HG03442 (cell line): ENCODE measurements at regions not wholly inside any gene's neighbourhood (a gene's known extent, or its start where the extent isn't known, plus 50 kb on each side); places are given as distances from the start of the nearest gene placed in this dataset.
"Not testable (repeated sequence)": the region's sequence is repeated elsewhere in the genome, so short reads cannot be mapped to it uniquely, and the experiment has no call there.

Experiments
- ATAC-seq: cut with Tn5 transposase; IDR thresholded peaks from one replicate; pipeline ENCODE4 v1.9.1; 2021; ENCODE audit warnings: mild to moderate bottlenecking, moderate library complexity; ENCODE audit not compliant: unreplicated experiment

DNA sequence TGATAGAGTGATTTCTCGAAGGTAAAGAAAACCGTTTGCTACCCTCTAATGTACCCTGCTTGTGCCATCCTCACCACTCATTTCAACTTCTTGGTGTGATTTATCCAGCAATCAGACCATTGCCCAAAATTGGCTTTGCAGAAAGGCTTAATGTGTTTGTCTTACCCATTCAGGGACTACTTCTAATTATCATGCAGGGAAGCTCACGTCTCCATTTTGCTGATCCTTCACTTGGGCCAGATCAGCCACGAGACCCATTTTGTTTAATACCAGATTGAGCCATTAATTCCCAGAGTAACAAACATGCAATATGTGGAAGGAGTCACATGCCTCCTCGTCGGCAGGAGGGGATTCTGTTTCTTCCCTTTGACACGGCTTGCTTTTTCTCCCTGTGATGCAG lies 51.1 kb upstream of the CRY1 start:
- no peak for ATAC-seq

DNA sequence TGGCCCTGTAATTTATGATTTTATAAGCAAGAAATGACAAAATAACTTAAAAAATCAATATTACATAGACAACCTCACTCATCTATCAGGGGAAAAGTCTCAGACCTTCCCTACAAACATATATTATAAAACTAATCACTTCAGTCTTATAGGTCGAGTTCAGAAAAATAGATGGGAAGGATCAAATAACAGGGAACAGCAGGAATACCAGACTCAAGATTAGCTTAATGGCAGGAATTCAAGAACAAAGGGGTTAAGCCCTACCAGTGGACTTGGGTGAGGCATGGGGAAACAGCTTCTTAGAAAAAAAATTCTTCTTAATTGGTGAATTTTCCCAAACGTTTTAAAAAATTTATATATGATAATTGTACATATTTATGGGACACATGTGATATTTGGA lies 51.6 kb upstream of the CRY1 start:
- no peak for ATAC-seq

DNA sequence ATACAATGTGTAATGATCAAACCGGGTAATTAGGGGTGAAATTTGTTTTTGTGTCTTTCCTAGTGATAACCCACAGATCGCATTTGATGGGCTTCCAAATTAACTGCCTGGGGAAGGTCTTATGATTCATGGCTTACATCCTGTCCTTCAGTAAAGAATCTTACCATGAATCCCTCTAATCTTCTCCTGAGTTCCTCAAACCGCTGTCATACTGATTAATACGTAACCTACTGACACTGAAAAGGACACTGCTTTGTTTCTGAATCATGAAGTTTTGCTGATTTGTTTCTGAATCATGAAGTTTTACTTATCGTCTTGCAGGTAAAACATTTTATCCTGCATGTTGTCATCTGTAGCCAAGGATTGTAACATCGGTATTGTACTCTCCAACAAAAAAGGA lies 52.0 kb upstream of the CRY1 start:
- ATAC-seq, result no peak

DNA sequence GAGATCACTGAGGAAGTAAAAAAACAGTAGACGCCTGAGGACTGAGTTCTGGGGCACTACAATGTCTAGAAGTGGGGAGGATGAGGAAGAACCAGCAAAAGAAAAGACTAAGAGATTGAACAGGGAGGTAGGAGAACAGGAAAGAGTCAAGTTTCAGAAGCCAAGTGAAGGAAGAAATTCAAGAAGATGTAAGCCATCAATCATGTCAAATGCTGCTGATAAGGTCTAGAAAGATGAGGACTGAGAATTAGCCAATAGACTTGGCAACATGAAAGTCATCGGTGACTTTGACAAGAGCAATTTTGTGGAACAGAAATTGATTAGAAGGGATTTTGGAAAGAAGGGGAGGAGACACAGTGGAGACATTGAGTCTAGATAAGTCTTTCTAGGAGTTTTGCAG lies 54.8 kb upstream of the CRY1 start:
- no peak for ATAC-seq

DNA sequence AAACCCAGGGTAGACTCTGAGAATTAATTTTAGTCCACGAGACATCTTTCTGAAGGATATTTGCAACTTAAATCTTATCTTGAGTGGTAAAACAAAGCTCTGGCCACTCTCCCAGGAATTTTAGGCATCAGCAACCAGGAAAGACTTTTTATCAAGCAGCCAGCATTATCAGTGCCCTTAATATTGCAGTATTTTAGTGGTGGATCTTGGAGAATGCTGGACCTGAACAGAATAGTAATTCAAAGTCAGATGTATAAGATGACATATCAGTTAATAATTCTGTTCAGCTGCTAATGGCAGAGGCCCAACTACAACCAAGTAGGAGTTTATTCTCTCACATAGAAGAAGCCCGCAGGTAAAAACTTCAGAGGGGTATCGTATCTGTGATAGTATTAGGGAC lies 59.0 kb upstream of the CRY1 start:
- ATAC-seq, result no peak

DNA sequence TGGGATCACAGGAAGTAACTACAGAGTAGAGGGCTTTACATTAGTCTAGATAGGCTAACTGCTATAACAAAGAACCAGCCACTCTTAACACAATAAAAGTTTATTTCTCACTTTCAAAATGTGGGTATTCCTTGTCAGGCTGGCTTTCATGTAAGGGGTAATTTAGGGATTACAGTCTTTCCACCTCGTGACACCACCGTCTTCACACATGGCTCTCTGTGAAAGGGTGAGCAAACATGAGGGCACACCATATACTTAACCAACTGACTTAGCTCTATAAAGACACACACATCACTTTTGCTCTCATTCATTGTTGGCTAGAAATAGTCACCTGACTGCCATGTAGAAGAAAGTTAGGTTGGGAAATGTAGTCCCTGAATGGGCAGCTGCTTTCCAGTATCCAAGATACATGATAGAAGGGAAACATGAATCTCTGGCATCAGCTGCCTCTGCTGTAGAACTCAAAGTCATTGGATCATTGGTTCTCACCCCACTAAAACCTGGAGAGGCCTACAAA lies 66.1 kb upstream of the CRY1 start:
- ATAC-seq, result no peak

DNA sequence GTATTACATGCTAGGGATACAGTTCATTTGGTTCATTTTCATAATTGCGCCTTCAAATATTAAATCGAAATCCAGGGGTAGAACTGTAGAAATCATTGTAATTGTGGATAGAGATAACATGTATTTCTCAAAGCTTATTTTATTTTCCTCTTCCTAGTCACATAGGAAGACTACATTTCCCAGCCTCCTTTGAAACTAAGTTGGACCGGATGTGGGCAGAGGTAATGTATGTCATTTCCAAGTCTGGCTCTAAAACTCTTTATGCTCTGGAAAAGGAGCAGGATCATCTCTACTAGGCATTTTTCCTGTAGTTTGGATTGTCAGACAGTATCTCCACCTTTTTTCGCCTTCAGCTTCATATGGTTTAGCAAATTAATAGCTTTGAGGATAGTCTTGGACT lies 70.1 kb upstream of the CRY1 start:
- ATAC-seq, result no peak

DNA sequence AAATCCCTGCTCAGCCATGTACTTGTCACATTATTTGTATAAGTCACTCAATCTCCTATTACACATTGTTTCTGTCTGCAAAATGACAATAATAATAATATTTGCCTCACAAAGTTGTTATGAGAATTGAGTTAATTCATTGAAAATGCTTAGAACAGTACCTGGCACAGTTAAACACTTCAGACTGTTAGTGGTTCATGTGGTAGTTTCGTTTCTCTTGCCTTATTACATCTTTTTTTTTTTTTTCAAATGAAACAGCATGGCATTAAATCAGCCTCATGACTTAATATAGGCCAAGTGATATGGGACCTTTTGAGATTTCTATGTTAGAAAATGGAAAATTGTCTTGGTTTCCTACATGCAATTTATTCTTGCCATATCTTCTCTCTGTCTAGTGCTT lies 71.0 kb upstream of the CRY1 start:
- ATAC-seq, result no peak

DNA sequence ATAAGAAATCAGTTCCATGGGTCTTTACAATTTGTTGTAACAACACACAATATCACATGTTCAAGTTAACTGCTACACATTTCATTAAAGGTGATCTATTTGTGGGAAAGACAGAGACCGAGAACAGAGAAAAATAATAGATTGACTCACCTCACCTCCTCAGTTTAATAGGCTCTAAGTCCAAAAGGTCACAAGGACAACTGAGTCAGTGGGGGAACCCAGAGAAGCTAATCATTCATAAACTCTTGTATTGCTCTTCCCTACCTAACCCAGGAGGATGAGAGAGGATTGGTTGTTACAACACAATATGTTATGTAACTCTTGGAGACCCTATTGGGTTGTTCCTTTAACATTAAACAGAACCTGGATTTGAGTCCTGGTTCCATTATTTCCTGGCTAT lies 72.2 kb upstream of the CRY1 start:
- ATAC-seq, result no peak

DNA sequence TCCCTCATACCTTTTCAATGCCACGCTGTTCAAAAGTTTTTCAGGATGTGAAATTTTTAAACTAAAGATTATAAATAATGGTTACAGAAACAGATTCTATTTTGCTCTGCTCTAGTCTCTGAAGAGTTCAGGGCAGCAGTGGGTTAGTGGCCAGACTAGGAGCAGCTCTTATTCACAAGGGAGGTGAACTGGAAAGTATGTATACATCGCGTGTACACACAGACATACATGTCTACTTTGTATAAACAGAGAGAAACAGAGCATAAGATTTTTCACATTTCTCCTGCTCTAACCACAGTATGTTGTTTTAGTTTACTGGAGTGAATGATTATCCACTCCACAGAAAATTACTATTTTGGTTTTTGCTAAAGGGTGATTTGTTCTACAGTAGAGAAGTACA lies 74.4 kb upstream of the CRY1 start:
- no peak for ATAC-seq

DNA sequence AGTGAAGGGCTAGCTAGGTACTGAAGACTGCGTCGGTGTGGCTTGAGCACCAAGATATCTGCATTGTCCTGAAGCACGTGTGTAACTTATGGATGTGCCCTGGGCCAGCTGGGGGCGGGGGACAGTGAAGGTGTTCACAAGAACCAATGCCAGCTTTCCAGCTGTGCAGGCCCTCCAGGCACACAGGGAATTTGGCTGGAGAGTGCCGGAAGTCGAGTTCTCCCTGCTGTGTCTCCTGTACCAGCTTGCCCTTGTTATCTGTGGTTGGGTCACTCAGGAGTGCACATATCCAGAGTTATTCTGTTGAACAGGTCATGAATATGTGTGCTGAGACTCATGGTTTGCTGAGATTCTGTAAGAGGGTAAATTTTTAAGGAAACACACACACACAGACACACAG lies 75.9 kb upstream of the CRY1 start:
- ATAC-seq, result no peak

DNA sequence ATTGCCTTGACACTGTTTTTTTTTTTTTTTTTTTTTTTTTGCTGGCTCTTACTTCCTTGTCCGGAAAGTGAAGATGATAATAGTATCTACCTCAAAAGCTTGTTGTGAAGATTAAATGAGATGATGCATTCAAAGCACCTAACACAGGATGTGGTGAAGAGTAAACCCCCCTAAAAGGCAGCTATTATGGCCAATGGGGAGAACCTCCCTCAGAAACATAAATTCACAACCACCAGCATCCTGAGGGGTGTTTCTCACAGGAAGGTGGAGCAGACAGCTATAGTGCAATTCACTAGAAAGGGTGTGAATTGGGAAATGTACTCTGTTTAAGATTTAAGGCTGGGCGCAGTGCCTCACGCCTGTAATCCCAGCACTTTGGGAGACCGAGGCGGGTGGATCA lies 85.4 kb upstream of the CRY1 start:
- no peak for ATAC-seq

DNA sequence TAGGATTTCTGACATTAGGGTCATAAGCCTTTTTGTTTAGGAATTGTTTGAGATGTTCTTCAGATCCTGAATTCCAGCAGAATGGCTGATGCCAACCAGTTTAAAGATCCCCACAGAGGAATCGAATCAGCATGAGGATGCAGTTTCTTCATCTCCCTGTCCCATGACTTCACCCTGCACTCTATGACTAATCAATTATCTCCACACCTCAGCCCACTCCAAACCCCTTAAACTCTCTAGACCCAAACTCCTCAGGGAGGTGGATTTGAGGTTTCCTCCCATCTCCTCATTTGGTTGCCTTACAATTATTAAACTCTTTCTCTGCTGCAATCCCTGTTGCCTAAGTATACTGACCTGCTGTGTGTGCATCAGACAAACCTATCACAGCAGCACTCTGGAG lies 86.5 kb upstream of the CRY1 start:
- no peak for ATAC-seq

DNA sequence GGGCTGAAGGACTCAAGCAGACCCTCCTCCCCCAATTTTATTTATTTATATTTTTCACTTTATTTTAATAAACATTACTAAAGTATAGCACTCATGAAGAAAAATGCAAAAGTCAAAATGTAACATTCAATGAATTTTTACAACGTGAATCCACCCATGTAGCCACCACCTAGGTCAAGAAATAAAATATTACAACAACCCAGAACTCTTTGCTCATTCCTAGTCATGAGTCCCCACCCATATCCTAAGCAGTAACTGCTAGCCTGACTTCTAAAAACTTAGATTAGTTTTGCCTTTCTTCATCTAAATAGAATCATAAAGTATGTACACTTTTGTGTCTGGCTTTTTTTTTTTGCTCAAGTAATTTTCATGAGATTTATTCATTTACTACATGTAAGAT lies 86.9 kb upstream of the CRY1 start:
- no peak for ATAC-seq

DNA sequence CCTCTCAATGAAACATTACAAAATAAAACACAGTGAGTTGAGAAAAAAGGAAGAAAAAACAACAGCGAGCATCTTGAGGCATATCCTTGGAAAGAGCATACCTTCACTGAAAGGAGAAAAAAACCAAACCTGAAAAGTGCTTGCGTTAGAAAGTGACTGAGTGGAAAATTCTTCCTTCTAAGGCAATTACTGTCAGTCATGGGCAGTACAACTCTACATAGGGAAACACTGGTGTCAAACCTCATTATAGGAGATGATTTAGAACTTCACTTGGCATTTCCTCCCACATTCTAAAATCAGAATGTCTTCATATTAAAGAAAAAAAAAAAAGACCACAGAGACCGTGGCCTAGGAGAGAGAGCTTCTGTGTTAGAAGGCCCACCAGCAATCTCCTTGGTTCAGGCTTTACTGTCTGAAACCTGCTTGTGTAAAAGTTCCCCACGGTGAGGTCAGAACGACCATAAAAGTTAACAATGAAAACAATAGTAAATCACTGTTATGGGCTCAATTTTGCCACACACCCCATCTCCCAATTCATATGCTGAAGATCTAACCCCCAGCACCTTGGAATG lies 91.1 kb upstream of the CRY1 start:
- ATAC-seq, result no peak

DNA sequence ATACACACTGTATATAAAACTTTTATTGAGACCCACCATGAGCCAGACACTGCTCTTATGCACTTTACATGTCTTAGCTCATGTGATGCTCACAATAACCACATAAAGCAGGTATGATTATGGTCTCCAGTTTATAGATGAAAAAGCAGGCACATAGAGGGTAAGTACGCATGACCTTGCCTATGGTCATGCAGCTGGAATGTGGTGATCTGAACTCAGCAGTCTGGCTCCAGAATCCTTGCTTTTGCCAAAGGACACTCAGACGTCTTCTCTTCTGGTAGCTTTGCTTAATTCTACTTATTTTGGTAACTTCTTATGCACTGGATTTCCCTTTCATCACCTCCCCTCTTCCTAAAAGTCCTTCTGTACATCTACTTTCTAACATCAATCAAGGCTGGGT lies 103.3 kb upstream of the CRY1 start:
- ATAC-seq, result no peak

DNA sequence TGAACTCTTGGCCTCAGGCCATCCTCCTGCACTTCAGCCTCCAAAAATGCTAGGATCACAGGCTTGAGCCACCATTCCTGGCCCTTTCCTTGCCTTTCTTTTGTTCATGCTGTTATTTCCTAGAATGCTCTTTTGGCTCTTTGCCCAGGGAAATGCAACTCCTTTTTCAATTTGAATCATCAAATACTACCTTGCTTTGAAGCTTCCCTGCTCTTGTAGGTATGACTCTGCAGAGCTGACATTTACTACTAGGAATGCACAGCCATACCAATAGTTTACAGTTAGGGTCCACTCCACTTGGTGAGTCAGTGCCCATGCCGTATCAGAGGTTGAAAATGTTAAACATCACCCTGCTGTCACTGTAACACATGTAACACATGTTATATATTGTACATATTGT lies 107.0 kb upstream of the CRY1 start:
- ATAC-seq, result no peak

DNA sequence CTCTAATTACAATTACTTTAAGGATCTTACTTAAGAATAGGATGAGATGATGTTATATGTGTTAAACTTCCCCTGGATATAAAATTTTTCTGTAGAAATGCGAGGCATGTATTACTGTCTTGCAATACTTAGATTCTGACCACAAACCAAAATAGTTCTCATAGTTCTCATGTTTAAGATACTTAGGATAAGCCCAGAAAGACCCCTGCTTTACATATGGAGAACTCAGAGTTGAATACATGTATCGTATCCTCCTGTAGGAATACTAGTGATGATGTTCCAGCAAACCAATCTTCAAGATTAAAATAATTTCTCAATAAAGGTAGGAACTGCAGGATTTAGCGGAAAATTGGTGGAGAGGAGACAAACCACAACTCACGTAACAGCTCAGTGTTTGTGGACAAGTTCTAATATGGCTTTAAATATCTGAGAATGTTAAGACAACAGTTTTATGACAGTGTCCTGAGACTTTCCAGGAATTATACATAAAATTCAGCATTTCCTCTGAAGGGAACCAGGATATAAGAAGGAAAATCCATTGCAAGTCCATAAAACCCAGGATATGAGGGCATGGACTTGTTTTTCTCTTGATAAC lies 114.7 kb upstream of the CRY1 start:
- ATAC-seq, result no peak

DNA sequence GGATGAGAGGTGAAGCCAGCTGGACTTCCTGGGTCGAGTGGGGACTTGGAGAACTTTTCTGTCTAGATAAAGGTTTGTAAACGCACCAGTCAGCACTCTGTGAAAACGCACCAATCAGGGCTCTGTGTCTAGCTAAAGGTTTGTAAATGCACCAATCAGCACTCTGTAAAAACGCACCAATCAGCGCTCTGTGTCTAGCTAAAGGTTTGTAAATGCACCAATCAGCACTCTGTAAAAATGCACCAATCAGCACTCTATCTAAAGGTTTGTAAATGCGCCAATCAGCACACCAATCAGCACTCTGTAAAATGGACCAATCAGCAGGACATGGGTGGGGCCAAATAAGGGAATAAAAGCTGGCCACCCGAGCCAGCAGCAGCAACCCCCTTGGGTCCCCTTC lies 116.4 kb upstream of the CRY1 start:
- ATAC-seq, result not testable (repeated sequence)

DNA sequence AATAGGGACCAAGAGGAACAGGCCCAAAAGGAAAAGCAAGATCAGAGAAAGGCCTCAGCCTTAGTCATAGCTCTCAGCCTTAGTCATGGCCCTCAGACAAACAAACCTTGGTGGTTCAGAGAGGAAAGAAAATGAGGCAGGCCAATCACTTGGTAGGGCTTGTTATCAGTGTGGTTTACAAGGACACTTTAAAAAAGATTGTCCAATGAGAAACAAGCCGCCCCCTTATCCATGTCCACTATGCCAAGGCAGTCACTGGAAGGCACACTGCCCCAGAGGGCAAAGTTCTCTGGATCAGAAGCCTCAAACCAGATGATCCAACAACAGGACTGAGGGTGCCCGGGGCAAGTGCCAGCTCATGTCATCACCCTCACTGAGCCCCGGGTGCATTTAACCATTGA lies 121.0 kb upstream of the CRY1 start:
- not testable (repeated sequence) for ATAC-seq

DNA sequence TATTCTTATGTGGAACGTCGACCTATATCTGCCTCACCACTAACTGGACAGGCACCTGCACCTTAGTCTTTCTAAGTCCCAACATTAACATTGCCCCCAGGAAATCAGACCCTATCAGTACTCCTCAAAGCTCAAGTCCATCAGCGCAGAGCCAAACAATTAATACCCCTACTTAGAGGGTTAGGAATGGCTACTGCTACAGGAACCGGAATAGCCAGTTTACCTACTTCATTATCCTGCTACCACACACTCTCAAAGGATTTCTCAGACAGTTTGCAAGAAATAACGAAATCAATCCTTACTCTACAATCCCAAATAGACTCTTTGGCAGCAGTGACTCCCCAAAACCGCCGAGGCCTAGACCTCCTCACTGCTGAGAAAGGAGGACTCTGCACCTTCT lies 123.1 kb upstream of the CRY1 start:
- not testable (repeated sequence) for ATAC-seq

DNA sequence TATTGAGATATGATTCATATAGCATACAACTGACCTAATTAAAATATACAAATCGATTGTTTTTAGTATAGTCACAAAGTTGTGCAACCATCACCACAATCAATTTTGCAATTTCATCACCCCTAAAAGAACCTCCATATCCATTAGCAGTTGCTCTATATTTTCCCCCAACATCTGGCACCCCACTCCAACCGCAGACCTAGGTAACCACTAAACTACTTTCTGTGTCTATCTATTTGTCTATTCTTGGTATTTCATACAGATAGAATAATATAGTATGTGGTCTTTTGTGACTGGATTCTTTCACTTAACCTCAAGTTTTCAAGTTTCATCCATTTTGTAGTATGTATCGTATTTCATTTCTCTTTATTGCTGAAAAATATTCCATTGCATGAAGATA lies 126.0 kb upstream of the CRY1 start:
- ATAC-seq, result no peak

DNA sequence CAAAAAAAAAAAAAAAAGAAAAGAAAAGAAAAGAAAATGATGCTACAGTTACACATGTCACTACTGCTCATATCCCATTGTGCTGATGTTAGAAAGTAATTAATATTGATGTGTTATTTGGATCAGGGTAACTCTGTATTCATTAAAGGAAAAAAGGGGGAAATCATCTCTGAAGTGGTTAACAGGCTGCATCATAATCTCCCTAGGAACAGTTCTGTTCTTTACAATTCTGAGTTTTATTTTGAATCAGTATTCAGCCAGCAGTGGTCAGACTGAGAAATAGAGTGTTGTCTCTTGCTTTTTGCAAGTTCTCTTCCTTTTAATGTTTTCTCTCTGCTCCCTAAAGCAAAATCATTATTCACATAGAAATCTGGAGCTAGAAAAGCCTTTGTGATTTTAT lies 128.6 kb upstream of the CRY1 start:
- no peak for ATAC-seq
